Chondrocyte (in vitro differentiated cells): ENCODE measurements at regions not wholly inside any gene's neighbourhood (a gene's known extent, or its start where the extent isn't known, plus 50 kb on each side); places are given as distances from the start of the nearest gene placed in this dataset.
"Not testable (repeated sequence)": the region's sequence is repeated elsewhere in the genome, so short reads cannot be mapped to it uniquely, and the experiment has no call there.

Source experiments
- DNase-seq: peaks from one replicate; pipeline ENCODE4 v3.0.0; 2021; ENCODE audit warnings: mixed read lengths, low spot score
- H3K27ac Mint-ChIP-seq: one replicate; pipeline ENCODE4 v1.8.0; 2021; ENCODE audit warnings: mild to moderate bottlenecking, moderate library complexity, mixed read lengths; ENCODE audit not compliant: unreplicated experiment
- H3K27me3 Mint-ChIP-seq: 2 replicates; pipeline ENCODE4 v1.8.0; 2021; ENCODE audit warnings: low read depth, mixed read lengths
- H3K36me3 Mint-ChIP-seq: 2 replicates; pipeline ENCODE4 v1.8.0; 2021; ENCODE audit warnings: low read depth, mixed read lengths
- H3K4me1 Mint-ChIP-seq: 2 replicates; pipeline ENCODE4 v1.8.0; 2021; ENCODE audit warnings: low read depth, mild to moderate bottlenecking, mixed read lengths
- H3K4me3 Mint-ChIP-seq: one replicate; pipeline ENCODE4 v1.8.0; 2021; ENCODE audit warnings: mild to moderate bottlenecking, moderate library complexity, mixed read lengths; ENCODE audit not compliant: unreplicated experiment
- H3K9me3 Mint-ChIP-seq: 2 replicates; pipeline ENCODE4 v1.8.0; 2021; ENCODE audit warnings: low read depth, mixed read lengths
- CTCF ChIP-seq: fragments of 200-600 bp; sonication (generic); IDR thresholded peaks from 2 replicates; pipeline ENCODE4 v1.5.0; 2021; ENCODE audit warnings: antibody characterized with exemption, mild to moderate bottlenecking, moderate library complexity

- no peak for TF ChIP-seq CTCF
- Mint-ChIP-seq H3K27ac (no peak overlapping the region), H3K4me3 (no peak overlapping the region), H3K4me1 (no peaks in the 10 kb centered on the region), H3K9me3 (peaks cover 19% of the 10 kb centered on the region), H3K27me3 (no peaks in the 10 kb centered on the region), H3K36me3 (no peaks in the 10 kb centered on the region)
- DNase-seq: no peak
These were observed 871.3 kb downstream of the LRRIQ3 start for GRCh38 chr1:73326663-73327062.

- no peak for TF ChIP-seq CTCF
- Mint-ChIP-seq H3K27ac (no peak overlapping the region), H3K27me3 (peaks cover 9% of the 10 kb centered on the region), H3K9me3 (no peaks in the 10 kb centered on the region), H3K36me3 (no peaks in the 10 kb centered on the region), H3K4me1 (no peaks in the 10 kb centered on the region), H3K4me3 (no peak overlapping the region)
- DNase-seq: no peak
These were observed 887.1 kb downstream of the LRRIQ3 start for GRCh38 chr1:73310797-73311381.

DNA sequence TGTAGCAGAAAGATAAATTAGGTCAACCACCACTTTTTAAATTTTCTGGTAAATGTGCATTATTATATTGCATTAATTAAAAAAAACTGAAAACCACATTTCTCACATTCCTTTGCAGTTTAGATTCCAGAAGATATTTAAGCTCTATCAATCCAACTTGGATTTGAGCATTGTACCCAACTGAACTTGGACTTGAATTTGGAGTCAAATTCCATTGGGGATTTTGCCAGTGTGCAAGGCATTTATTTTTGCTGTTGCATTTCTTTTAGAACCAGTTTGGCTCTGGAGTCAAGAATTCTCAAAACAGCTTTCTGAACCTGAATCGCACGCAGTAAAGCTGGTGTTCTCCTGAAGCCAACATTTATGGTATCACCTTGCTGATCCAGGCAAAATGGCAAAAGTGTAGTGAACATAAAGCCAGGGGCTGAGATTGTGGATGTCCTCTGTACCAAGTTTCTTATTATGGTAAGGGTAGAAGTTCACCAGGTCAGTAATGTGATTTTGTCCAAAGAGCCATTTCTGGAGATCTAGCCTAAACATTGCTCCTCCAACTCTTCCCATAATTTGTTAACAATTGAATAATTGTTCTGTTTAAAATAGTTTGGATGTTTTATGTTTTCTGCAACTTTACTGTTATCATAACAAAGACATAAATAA lies 890.9 kb downstream of the LRRIQ3 start:
- Mint-ChIP-seq H3K4me3 (no peak overlapping the region), H3K27me3 (peaks cover 9% of the 10 kb centered on the region), H3K9me3 (no peaks in the 10 kb centered on the region), H3K4me1 (no peaks in the 10 kb centered on the region), H3K36me3 (no peaks in the 10 kb centered on the region), H3K27ac (no peak overlapping the region)
- DNase-seq: no peak
- TF ChIP-seq CTCF: no peak

- Mint-ChIP-seq H3K36me3 (no peaks in the 10 kb centered on the region), H3K4me3 (no peak overlapping the region), H3K27ac (no peak overlapping the region), H3K4me1 (no peaks in the 10 kb centered on the region), H3K9me3 (peaks cover 14% of the 10 kb centered on the region), H3K27me3 (peaks cover 2% of the 10 kb centered on the region)
- no peak for DNase-seq
- TF ChIP-seq CTCF: no peak
These were observed 924.1 kb downstream of the LRRIQ3 start for GRCh38 chr1:73273886-73274285.

DNA sequence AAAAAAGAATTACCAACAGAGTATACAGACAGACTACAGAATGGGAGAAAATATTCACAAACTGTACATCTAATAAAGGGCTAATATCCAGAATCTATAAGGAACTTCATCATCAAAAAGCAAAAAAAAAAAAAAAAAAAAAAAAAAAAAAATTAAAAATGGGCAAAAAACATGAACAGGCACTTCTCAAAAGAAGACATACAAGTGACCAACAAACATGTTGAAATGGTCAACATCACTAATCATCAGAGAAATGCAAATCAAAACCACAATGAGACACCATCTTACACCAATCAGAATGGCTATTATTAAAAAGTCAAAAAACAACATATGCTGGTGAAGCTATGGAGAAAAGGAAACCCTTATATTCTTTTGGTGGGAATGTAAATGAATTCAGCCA lies 952.8 kb downstream of the LRRIQ3 start:
- not testable (repeated sequence) for H3K4me3 Mint-ChIP-seq, H3K27me3 Mint-ChIP-seq, DNase-seq, H3K36me3 Mint-ChIP-seq, H3K27ac Mint-ChIP-seq, H3K4me1 Mint-ChIP-seq
- H3K9me3 Mint-ChIP-seq: peaks cover 46% of the 10 kb centered on the region

DNA sequence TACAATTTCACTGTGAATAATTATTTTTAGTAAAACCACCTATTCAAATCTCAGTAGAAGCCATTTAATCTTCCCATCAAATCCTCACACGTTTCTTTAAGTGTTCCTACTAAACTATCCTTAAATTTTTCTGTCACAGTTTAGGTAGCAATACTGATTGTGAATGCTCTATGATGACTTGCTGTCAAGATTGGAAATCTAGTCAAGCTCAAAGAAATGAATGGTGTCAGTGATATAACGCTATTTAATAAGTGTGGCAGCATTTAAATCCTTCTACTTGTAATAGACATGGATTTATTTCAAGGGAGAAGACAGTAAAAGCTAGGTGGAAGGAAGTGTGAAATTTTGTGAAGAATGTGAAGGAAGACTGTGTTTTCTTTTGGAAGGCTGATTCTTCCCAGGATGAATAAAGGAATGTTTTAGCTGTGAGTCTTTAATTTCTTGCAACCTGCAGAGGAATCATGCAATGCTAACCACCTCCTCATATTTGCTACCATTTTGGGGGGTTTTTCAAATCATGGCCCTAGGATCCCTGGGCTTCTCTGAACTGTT lies 936.7 kb upstream of the NEGR1 start:
- TF ChIP-seq CTCF: no peak
- no peaks in the 10 kb centered on the region for H3K36me3 Mint-ChIP-seq
- no peak for DNase-seq
- no peaks in the 10 kb centered on the region for H3K27me3 Mint-ChIP-seq
- no peak overlapping the region for H3K4me3 Mint-ChIP-seq
- H3K4me1 Mint-ChIP-seq: no peaks in the 10 kb centered on the region
- H3K27ac Mint-ChIP-seq: no peak overlapping the region
- peaks cover 16% of the 10 kb centered on the region for H3K9me3 Mint-ChIP-seq
